SK-N-SH (cell line): ENCODE measurements at regions not wholly inside any gene's neighbourhood (a gene's known extent, or its start where the extent isn't known, plus 50 kb on each side); places are given as distances from the start of the nearest gene placed in this dataset.

ENCODE experiments used
- CTCF ChIA-PET: fragments of 300-600, 350-600 bp; formaldehyde crosslinking; extraction: SDS; loops from one replicate; lab custom pipeline; 2021; lab: Yijun Ruan, JAX
- POLR2A ChIA-PET: fragments of 350-600 bp; sonication (Branson Sonifier 250); formaldehyde crosslinking; extraction: SDS; loops from one replicate; lab custom pipeline; 2020; ENCODE audit warnings: antibody characterized with exemption, inconsistent platforms; lab: Yijun Ruan, JAX
- DNase-seq: peaks from one replicate; pipeline ENCODE4 v3.0.0; 2012
- H2AFZ ChIP-seq: fragments of 200-600 bp; sonication (generic); 2 replicates; pipeline ENCODE4 v1.8.1; 2016; ENCODE audit warnings: antibody characterized with exemption, mild to moderate bottlenecking, low read depth
- H3F3A ChIP-seq: fragments of 200-600 bp; sonication (generic); replicated peaks from 2 replicates; pipeline ENCODE3; 2016; ENCODE audit warnings: antibody characterized with exemption, mild to moderate bottlenecking; ENCODE audit not compliant: insufficient read depth
- H3K27ac ChIP-seq, 2 experiments: fragments of 200-500 bp in 1 of 2; fragments of 200-600 bp in 1 of 2; sonication (Bioruptor generic) in 1 of 2; sonication (generic), shearing (Covaris generic) in 1 of 2; 2 replicates each; pipeline versions ENCODE4 v1.5.1 to v1.6.1; 2014 to 2016; ENCODE audit warnings: low read depth in 2 of 2, inconsistent platforms in 1 of 2, low read length in 1 of 2, mild to moderate bottlenecking in 1 of 2, mixed read lengths in 1 of 2
- H3K27me3 ChIP-seq: fragments of 200-600 bp; sonication (generic), shearing (Covaris generic); 2 replicates; pipeline ENCODE4 v1.6.1; 2016; ENCODE audit warnings: mixed run types; ENCODE audit not compliant: insufficient read depth
- H3K36me3 ChIP-seq, 2 experiments: fragments of 200-500 bp in 1 of 2; fragments of 200-600 bp in 1 of 2; sonication (Bioruptor generic) in 1 of 2; sonication (generic) in 1 of 2; replicated peaks in 1 of 2; 2 replicates each; pipeline versions ENCODE3 to v1.5.1; 2014 to 2016; ENCODE audit warnings: low read length in 1 of 2, mild to moderate bottlenecking in 1 of 2; ENCODE audit not compliant: insufficient read depth in 2 of 2, control insufficient read depth in 1 of 2
- H3K4me1 ChIP-seq, 2 experiments: fragments of 200-500 bp in 1 of 2; fragments of 200-600 bp in 1 of 2; sonication (Bioruptor generic) in 1 of 2; sonication (generic), shearing (Covaris generic) in 1 of 2; 2 replicates each; pipeline versions ENCODE4 v1.5.1 to v1.6.1; 2014 to 2016; ENCODE audit warnings: low read depth in 1 of 2, low read length in 1 of 2, mixed run types in 1 of 2; ENCODE audit not compliant: insufficient read depth in 2 of 2, control insufficient read depth in 1 of 2
- H3K4me2 ChIP-seq: fragments of 200-600 bp; sonication (generic), shearing (Covaris generic); 2 replicates; pipeline ENCODE4 v1.6.1; 2017; ENCODE audit warnings: mixed run types
- H3K4me3 ChIP-seq, 2 experiments: fragments of 200-500 bp in 1 of 2; fragments of 200-600 bp in 1 of 2; sonication (Bioruptor generic) in 1 of 2; sonication (generic), shearing (Covaris generic) in 1 of 2; 2 replicates each; pipeline versions ENCODE4 v1.5.1 to v1.8.1; 2014 to 2016; ENCODE audit warnings: low read depth in 2 of 2, inconsistent platforms in 1 of 2, low read length in 1 of 2, mild to moderate bottlenecking in 1 of 2, mixed read lengths in 1 of 2, moderate library complexity in 1 of 2
- H3K79me2 ChIP-seq: fragments of 200-600 bp; sonication (generic); 2 replicates; pipeline ENCODE4 v1.8.1; 2017; ENCODE audit warnings: mild to moderate bottlenecking; ENCODE audit not compliant: insufficient read depth
- H3K9ac ChIP-seq: fragments of 200-600 bp; sonication (generic); 2 replicates; pipeline ENCODE4 v1.6.1; 2017; ENCODE audit warnings: mixed run types
- H3K9me2 ChIP-seq: fragments of 200-600 bp; sonication (generic); 2 replicates; pipeline ENCODE4 v1.6.1; 2017; ENCODE audit warnings: mixed run types
- H3K9me3 ChIP-seq: fragments of 200-600 bp; sonication (generic); 2 replicates; pipeline ENCODE4 v1.6.1; 2017; ENCODE audit warnings: mixed run types, mild to moderate bottlenecking, moderate library complexity
- H4K20me1 ChIP-seq: fragments of 200-600 bp; sonication (generic); 2 replicates; pipeline ENCODE4 v1.6.1; 2017; ENCODE audit warnings: mild to moderate bottlenecking, mixed run types; ENCODE audit not compliant: insufficient read depth
- CHD2 ChIP-seq: fragments of 150-350 bp; IDR thresholded peaks from 2 replicates; pipeline ENCODE4 v1.6.1; 2018; ENCODE audit warnings: low read length; ENCODE audit not compliant: partially characterized antibody
- ELF1 ChIP-seq: IDR thresholded peaks from 2 replicates; pipeline ENCODE4 v1.4.0; 2012
- EP300 ChIP-seq, 2 experiments: IDR thresholded peaks; 2 replicates each; pipeline versions ENCODE4 v1.4.0 to v1.6.1; 2012; ENCODE audit warnings: borderline replicate concordance in 1 of 2, low read depth in 1 of 2, low read length in 1 of 2
- FOXJ3 ChIP-seq: sonication (generic); formaldehyde crosslinking; IDR thresholded peaks from 2 replicates; pipeline ENCODE4 v1.5.1; 2020; ENCODE audit warnings: mild to moderate bottlenecking, missing genetic modification reagents
- JUND ChIP-seq: IDR thresholded peaks from 2 replicates; pipeline ENCODE4 v1.4.0; 2012
- MXI1 ChIP-seq: IDR thresholded peaks from 2 replicates; pipeline ENCODE4 v1.6.1; 2012; ENCODE audit warnings: mild to moderate bottlenecking, low read depth, low read length, improper control_type of control experiment
- PBX3 ChIP-seq: IDR thresholded peaks from 2 replicates; pipeline ENCODE4; 2012
- RAD21 ChIP-seq: IDR thresholded peaks from 2 replicates; pipeline ENCODE4 v1.6.1; 2012; ENCODE audit warnings: mild to moderate bottlenecking, low read length
- RCOR1 ChIP-seq: fragments of 150-350 bp; IDR thresholded peaks from 2 replicates; pipeline ENCODE4 v1.6.1; 2017; ENCODE audit warnings: antibody characterized with exemption, low read length
- REST ChIP-seq: IDR thresholded peaks from 2 replicates; pipeline ENCODE4 v1.6.1; 2012; ENCODE audit warnings: mild to moderate bottlenecking, low read depth, low read length, moderate library complexity
- RXRA ChIP-seq: IDR thresholded peaks from 2 replicates; pipeline ENCODE4 v1.4.0; 2012; ENCODE audit warnings: low read depth, mild to moderate bottlenecking, borderline replicate concordance
- SIN3A ChIP-seq: IDR thresholded peaks from 2 replicates; pipeline ENCODE4 v1.6.1; 2012; ENCODE audit warnings: low read depth, mild to moderate bottlenecking, low read length, moderate library complexity, borderline replicate concordance
- SMC3 ChIP-seq: IDR thresholded peaks from 2 replicates; pipeline ENCODE4 v1.6.1; 2012; ENCODE audit warnings: low read depth, low read length, improper control_type of control experiment
- TEAD4 ChIP-seq: IDR thresholded peaks from 2 replicates; pipeline ENCODE4 v1.4.0; 2012; ENCODE audit warnings: mild to moderate bottlenecking, borderline replicate concordance; ENCODE audit not compliant: insufficient read depth
- USF1 ChIP-seq: IDR thresholded peaks from 2 replicates; pipeline ENCODE4 v1.4.0; 2012; ENCODE audit warnings: low read depth, borderline replicate concordance
- USF2 ChIP-seq: fragments of 150-350 bp; IDR thresholded peaks from 2 replicates; pipeline ENCODE4 v1.6.1; 2017; ENCODE audit warnings: antibody characterized with exemption, low read length, low read depth, borderline replicate concordance
- WGBS: methylation state at CpG from one replicate; pipeline ENCODE4 v1.1.6; 2017; ENCODE audit warnings: low lambda C conversion rate; 5-methylcytosine and 5-hydroxymethylcytosine counted together
- TF ChIP-seq, protein P1 (sequence below): IDR thresholded peaks from 2 replicates; pipeline ENCODE4 v1.4.0; 2012; ENCODE audit warnings: low read depth

GRCh38 chr9:82260691-82261090 lies 272.1 kb downstream of the SPATA31D1 start:
- no peaks in the 10 kb centered on the region for H3K9me2 ChIP-seq
- H3F3A ChIP-seq: no peaks in the 10 kb centered on the region
- no peak overlapping the region for H2AFZ ChIP-seq
- H4K20me1 ChIP-seq: no peaks in the 10 kb centered on the region
- H3K4me2 ChIP-seq: no peak overlapping the region
- no peak overlapping the region for H3K4me3 ChIP-seq
- POLR2A ChIA-PET: no interaction called here
- no peaks in the 10 kb centered on the region for H3K79me2 ChIP-seq
- no peaks in the 10 kb centered on the region for H3K9me3 ChIP-seq
- H3K4me1 ChIP-seq: no peaks in the 10 kb centered on the region
- H3K36me3 ChIP-seq: no peaks in the 10 kb centered on the region
- CTCF ChIA-PET: interaction anchor here (1.1 kb wide), 1 partner anchor 14 kb away, joined by 4 read pairs; no protein-coding TSS in a partner anchor
- WGBS: 67% methylated on average over 2 of the region's 2 CpGs
- DNase-seq: no peak
- no peaks in the 10 kb centered on the region for H3K27me3 ChIP-seq
- H3K9ac ChIP-seq: no peak overlapping the region
- no peak overlapping the region for H3K27ac ChIP-seq
- TF ChIP-seq TEAD4 (no peak), RXRA (no peak), CHD2 (no peak), JUND (no peak), SIN3A (no peak), USF1 (no peak), SMC3 (no peak), FOXJ3 (no peak), MXI1 (no peak), ELF1 (no peak), RAD21 (no peak), REST (no peak), EP300 (IDR thresholded peaks at IDR 0.05; ENCODE audit: borderline replicate concordance in 1 of 2, low read depth in 1 of 2, low read length in 1 of 2) (no peak), RCOR1 (no peak), USF2 (no peak), PBX3 (no peak)
- TF ChIP-seq, protein P1, sequence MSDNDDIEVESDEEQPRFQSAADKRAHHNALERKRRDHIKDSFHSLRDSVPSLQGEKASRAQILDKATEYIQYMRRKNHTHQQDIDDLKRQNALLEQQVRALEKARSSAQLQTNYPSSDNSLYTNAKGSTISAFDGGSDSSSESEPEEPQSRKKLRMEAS: no peak
